ENCODE measurements at regions not wholly inside any gene's neighbourhood (a gene's known extent, or its start where the extent isn't known, plus 50 kb on each side); places are given as distances from the start of the nearest gene placed in this dataset.
"Not testable (repeated sequence)": the region's sequence is repeated elsewhere in the genome, so short reads cannot be mapped to it uniquely, and the experiment has no call there.

DNA sequence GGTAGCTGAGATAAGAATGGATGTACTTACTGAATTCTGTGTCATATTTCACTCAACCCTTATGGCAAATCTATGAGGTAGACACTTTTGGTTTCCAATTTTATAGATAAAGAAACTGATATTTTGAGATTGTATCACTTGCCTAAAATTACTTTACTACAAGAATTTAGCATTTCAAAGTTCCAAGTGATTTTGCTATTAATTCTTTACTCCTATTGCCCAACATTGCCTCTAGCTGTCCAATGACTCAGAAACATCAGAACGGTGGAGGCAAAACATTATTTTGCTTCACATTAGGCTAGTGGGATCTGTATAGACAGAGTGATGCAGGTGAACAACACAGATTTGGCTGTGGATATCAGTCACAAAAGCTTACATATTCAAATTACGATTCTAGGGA, 747.2 kb upstream of the NEGR1 start:
- no peak for DNase-seq

DNA sequence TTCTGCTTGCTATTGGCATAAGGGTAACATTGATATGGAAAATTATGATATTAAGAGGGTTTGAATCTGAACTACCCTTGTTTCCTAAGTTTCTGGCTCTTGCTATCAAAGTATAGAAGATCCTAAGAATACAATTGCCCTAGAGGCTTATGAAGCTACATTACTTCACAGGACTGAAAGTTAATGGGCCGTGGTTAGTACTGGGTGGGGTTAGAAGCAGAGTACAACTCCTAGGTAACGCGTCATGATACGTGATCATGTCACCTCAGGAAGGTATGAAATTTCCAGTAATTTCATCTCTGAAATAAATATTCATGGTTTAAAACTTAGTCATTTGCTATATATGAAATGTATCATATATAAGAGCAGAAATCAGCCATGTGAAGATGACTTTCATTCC, 743.8 kb upstream of the NEGR1 start:
- DNase-seq, result no peak

DNA sequence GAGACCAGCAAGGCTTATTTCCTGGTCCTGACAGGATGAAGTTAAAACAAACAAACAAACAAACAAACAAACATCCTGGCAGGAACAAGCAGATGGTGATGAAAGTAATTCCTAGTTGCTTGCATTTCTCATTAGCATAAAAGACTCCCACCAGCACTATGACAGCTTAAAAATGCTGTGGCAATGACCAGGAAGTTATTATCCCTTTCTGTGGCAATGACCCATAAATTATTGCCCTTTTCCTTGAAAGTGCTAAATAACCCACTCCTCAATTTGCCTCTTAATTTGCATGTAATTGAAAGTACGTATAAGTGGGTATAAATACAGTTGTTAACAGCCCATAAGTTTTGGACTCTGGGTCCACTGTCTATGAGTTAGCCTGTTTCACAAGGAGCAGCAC, 727.6 kb upstream of the NEGR1 start:
- DNase-seq, result no peak

DNA sequence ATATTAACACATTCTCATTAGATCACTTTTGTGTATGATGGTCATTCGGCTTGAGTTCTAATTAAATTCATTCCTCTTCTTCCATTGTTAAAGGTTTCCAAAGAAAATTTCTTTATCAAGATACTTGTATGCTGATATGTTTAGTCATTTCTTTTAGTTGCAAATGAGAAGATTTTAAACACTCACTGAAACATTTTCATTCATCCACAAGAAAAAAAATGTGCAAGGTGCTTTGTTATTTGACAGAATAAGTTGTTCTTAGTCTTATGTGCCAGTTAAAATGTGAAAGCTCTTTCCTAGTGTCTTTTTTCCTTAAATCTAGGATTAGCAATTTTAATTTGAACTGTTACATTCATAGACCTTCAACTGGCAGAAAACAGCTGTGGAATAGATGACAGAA, 727.0 kb upstream of the NEGR1 start:
- no peak for DNase-seq

DNA sequence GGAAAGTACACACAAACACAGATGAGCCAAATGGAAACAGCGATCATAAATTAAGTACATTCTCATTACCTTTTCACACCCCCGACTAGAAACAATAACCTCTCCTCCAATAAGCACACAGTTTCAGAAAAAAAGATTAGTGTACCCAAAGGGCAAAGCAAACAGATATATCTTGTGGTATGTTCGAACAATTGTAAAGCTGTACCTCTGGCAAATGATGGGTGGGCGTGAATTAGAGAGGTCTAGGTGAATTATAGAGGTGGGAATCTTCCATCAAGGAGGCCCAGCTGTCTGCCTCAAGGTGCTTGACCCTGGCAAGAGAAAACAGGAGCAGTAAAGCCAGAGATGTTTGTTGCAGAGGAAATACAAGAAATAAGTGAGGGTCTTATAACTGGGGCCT, 715.3 kb upstream of the NEGR1 start:
- DNase-seq, result no peak

GRCh38 chr1:72997041-72997440, 714.7 kb upstream of the NEGR1 start:
- DNase-seq, result no peak

- DNase-seq, result not testable (repeated sequence)
Observed at GRCh38 chr1:72987871-72988270, 705.5 kb upstream of the NEGR1 start.

GRCh38 chr1:72986591-72987290, 704.4 kb upstream of the NEGR1 start:
- no peak for DNase-seq

GRCh38 chr1:72985024-72985423, 702.7 kb upstream of the NEGR1 start:
- not testable (repeated sequence) for DNase-seq

DNA sequence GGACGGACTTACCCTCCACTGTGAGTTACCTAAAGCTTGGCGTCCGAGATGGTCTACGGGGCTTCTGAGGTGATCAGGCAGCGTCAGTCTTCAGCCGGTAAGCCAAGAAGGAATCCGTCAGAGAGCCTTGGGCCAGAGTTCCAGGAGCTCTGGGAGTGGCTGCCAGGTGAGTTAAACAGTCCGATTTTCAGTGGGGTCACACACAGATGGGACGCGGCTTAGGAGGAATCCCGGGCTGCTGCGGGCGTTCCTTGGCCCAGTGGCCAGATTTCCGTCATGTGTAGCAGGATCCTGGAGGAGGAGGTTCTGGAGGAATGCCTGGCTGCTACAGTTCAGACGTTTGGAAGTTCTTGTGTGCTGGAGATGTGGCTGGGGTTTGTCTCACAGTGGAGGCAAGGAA, 700.7 kb upstream of the NEGR1 start:
- DNase-seq, result not testable (repeated sequence)

DNA sequence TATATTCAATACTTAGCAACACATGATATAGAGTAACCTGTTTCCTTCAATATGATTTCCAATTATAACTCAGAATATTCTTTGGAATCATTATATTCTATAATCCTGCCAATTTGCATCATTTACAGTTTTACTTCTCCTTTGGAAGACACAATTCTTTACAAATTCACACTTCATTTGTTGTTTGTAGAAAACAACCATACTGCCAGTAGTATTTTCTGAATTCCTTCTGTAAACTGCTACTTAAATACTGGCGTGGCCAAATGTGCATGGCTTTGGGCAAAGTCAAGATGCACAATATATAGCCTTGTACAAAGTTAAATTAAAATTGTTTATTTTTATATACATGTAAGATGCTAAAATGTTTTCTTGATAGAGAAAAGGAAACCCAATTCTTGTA, 687.1 kb upstream of the NEGR1 start:
- no peak for DNase-seq

DNA sequence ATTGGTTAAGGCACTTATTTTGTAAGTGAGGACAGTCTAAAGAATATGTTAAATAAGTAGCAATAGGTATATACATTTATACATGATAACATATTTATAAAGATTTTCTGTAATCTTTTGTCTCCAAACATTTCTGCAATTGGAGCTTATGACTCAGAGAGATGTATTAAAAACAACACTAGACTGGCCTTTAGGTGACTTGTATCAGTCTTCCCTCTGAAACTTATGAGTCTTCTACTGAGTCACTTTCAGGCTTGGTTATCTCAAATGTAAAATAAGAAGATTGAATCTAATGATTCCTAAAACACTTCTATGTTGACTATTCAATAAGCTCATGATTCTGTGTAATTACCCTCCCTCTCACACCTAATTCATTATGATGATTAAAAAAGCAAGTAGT, 672.6 kb upstream of the NEGR1 start:
- DNase-seq, result peak; percentile 37

- not testable (repeated sequence) for DNase-seq
Observed at GRCh38 chr1:72950900-72951299, 668.6 kb upstream of the NEGR1 start.

- DNase-seq, result no peak
Observed at GRCh38 chr1:72946903-72947499, 664.7 kb upstream of the NEGR1 start.

DNA sequence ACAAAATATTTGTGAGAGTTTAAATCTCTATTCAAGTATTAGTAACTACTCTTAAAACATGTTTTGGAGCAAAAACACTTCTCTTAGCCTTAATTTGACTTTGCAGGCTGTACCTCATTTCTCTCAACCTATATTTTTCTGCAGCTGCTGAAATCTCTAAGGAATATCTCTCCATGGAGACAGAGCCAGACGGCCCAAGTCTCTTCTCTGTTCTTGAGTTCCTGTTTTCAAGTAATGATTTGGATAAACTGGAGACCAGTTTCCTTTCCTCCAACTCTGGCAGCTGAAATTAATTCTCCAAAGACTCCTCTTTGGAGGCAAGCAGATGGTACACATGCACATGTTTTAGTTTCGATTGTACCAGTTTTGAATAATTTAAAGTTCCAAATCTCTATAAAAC, 659.7 kb upstream of the NEGR1 start:
- DNase-seq, result no peak

DNA sequence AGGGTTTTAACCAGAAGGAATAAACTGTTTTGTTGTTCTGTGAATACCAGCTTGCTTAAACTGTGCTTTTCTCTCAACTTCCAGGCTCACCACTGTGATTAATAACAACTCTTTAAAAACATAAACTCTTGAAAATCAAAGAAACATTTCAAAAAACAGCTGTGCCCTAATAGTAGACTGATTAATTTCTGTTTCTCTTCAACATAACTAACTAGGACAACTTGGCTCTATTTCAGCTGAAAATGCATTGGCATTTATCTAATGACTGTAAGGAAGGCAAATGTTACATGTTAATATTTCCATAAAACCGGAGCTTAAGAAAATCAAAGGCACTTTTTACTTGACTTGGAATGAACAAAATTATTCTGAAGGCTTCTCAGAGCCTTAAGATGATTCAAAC, 656.1 kb upstream of the NEGR1 start:
- DNase-seq, result no peak

- no peak for DNase-seq
Observed at GRCh38 chr1:72937905-72938304, 655.6 kb upstream of the NEGR1 start.

DNA sequence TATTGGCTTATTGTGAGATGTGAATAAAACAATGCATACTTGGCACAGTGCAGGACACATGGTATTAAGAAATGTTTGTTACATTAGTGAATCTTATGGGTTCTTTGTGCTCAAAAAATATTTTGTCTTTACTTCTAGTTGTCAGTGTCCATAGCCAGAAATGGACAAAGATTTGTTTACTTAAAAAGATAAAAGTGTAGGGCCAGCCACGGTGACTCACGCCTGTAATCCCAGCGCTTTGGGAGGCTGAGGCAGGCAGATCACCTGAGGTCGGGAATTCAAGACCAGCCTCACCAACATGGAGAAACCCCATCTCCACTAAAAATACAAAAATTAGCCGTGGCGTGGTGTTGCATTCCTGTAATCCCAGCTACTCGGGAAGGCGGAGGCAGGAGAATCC, 654.6 kb upstream of the NEGR1 start:
- DNase-seq, result no peak

DNA sequence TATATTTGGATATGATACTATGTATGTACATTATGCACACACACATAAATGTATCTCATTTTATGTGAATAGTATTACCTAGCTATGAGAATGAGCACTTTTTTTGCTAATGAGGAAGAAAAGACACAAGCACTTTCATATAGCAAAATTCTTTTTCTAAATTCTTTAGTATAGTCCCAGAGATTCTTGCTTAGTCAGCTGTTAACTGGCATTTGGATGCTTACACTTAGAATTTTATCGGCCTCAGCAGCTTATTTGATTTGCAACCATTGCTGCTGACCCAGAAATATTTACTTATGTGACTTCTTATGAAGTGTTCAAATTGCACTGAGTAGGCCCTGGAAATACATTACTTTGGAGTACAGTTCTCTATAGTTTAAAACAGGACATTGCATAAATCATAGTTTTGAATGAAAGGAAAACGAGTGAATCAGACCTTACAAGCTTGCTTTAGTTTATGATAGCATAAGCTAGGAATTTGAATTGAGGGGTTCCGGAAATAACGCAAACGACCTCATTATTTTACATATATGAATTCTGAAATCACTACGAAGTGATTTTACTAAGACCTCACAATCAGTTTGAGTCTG, 653.9 kb upstream of the NEGR1 start:
- DNase-seq, result peak; percentile 84

DNA sequence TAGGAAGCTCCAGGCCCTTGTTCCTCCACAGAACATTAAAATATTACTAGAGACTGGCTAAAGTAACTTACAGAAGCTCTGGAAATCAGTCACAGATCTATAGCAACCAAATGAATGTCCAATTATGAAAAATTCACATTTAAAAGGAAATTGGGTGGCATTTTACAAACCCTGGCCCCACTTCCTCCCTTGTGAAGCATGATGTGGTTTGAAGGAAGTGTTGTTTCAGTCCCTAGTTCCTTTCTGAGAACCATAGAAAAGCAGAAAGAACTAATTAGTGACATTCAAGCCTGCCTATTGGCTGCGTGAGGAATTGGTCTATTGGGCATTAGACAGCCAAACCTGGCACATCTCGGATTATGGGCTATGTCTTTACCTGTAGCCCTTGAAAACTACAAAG, 649.7 kb upstream of the NEGR1 start:
- no peak for DNase-seq

DNA sequence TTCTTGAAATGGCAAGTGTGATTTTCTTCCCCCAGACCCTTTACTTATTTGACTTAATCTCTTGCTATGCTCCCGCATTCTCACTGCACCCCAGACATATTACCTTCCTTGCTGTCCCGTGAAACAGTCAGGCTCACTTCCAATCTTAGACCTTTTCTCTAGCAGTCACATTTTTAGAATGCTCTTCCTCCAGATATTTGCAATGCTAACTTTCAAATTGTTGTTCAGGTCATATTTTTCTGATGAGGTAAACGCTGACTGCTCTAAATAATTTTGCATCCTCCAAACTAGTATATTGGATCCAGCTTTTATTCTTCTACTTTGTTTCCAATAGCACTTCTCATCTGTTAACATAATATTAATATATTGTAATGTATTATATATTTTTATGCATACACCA, 648.2 kb upstream of the NEGR1 start:
- DNase-seq, result no peak

DNA sequence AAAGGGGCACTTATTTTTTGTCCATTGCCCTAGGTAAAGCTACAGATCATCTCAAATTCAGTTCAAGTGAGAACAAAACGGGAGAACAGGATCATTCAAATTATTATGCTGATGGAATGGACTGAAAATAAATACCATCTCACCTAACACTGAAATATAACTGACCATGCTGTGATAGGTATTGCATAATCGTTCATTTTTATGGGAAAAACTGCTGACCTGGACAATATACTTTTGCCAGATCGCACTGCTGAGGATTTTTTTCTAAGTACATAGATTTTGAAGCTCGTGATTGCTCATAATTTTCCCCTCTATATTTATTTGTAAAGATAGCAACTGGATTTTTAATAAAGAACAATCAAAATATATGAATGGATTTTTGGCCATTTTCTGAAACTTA, 636.6 kb upstream of the NEGR1 start:
- DNase-seq, result no peak

- DNase-seq, result no peak
Observed at GRCh38 chr1:72917920-72918319, 635.6 kb upstream of the NEGR1 start.

DNA sequence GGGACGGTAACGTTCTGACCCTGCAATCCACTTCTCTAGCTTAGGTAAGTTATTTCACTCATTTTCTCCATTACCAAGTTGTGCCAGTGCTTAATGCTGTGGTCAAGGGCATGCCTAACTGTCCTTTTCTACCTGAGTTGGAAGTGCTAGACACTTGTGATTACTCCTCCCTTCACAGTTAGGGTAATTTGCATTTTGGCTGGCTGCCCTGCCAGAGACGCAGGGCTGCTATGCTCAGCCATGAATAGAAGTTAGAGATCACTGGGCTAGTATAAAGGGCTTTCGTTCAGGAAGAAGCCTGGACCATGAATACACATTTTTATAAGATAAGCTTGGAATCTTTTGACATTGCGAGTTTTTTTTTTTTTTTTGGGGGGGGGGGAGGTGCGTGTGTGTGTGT, 633.2 kb upstream of the NEGR1 start:
- DNase-seq, result no peak

GRCh38 chr1:72911656-72912055, 629.3 kb upstream of the NEGR1 start:
- no peak for DNase-seq

Data from HCEC 1CT (cell line).